ENCODE measurements at regions not wholly inside any gene's neighbourhood (a gene's known extent, or its start where the extent isn't known, plus 50 kb on each side); places are given as distances from the start of the nearest gene placed in this dataset.

GRCh38 chr18:49691177-49691608 is 122.1 kb downstream of the ACAA2 start:
- TF ChIP-seq CTCF (IDR thresholded peaks at IDR 0.05 in 4 of 5, conservative IDR thresholded peaks at IDR 0.05 in 1 of 5) (no peak), POLR2A (IDR thresholded peaks at IDR 0.05) (no peak)
